Mesothelial cell of epicardium (in vitro differentiated cells): ENCODE measurements at regions not wholly inside any gene's neighbourhood (a gene's known extent, or its start where the extent isn't known, plus 50 kb on each side); places are given as distances from the start of the nearest gene placed in this dataset.
"Not testable (repeated sequence)": the region's sequence is repeated elsewhere in the genome, so short reads cannot be mapped to it uniquely, and the experiment has no call there.

ENCODE experiments used
- DNase-seq, 2 experiments: peaks; one replicate each; pipeline ENCODE4 v3.0.0; 2021; ENCODE audit warnings: low spot score in 2 of 2; ENCODE audit not compliant: unreplicated experiment in 2 of 2
- H3K27ac Mint-ChIP-seq: 2 replicates; pipeline ENCODE4 v1.8.0; 2021; ENCODE audit warnings: mixed read lengths
- H3K27me3 Mint-ChIP-seq: 2 replicates; pipeline ENCODE4 v1.8.0; 2021; ENCODE audit warnings: low read depth, mixed read lengths
- H3K36me3 Mint-ChIP-seq: 2 replicates; pipeline ENCODE4 v1.8.0; 2021; ENCODE audit warnings: mixed read lengths
- H3K4me1 Mint-ChIP-seq: 2 replicates; pipeline ENCODE4 v1.8.0; 2021; ENCODE audit warnings: mixed read lengths
- H3K4me3 Mint-ChIP-seq: 2 replicates; pipeline ENCODE4 v1.8.0; 2021; ENCODE audit warnings: mild to moderate bottlenecking, moderate library complexity, mixed read lengths
- H3K9me3 Mint-ChIP-seq: 2 replicates; pipeline ENCODE4 v1.8.0; 2021; ENCODE audit warnings: mixed read lengths
- CTCF ChIP-seq: fragments of 200-600 bp; sonication (generic); IDR thresholded peaks from one replicate; pipeline ENCODE4 v1.5.0; 2021; ENCODE audit warnings: antibody characterized with exemption; ENCODE audit not compliant: unreplicated experiment

- Mint-ChIP-seq H3K4me1 (peaks cover 23% of the 10 kb centered on the region), H3K27ac (no peak overlapping the region), H3K27me3 (no peaks in the 10 kb centered on the region), H3K4me3 (no peak overlapping the region), H3K36me3 (no peaks in the 10 kb centered on the region), H3K9me3 (no peaks in the 10 kb centered on the region)
- no peak for TF ChIP-seq CTCF
- DNase-seq = no peak
These were observed 68.0 kb upstream of the ARL8B start for GRCh38 chr3:5054098-5054497.

DNA sequence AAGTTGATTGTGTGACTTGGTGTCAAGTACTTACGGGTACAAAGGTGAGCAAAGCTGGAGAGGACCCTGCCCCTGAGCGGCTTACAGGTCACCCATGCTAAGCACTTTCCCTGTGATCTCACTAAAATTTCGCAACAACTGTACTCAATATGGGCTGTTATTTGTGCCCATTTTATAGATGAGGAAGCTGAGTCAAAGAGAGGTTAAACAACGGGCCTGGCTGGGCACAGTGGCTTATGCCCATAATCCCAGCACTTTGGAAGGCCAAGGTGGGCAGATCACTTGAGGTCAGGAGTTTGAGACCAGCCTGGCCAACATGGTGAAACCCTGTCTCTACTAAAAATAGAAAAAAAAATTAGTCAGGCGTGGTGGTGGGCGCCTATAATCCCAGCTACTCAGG, 67.5 kb upstream of the ARL8B start:
- not testable (repeated sequence) for H3K36me3 Mint-ChIP-seq, H3K9me3 Mint-ChIP-seq

DNA sequence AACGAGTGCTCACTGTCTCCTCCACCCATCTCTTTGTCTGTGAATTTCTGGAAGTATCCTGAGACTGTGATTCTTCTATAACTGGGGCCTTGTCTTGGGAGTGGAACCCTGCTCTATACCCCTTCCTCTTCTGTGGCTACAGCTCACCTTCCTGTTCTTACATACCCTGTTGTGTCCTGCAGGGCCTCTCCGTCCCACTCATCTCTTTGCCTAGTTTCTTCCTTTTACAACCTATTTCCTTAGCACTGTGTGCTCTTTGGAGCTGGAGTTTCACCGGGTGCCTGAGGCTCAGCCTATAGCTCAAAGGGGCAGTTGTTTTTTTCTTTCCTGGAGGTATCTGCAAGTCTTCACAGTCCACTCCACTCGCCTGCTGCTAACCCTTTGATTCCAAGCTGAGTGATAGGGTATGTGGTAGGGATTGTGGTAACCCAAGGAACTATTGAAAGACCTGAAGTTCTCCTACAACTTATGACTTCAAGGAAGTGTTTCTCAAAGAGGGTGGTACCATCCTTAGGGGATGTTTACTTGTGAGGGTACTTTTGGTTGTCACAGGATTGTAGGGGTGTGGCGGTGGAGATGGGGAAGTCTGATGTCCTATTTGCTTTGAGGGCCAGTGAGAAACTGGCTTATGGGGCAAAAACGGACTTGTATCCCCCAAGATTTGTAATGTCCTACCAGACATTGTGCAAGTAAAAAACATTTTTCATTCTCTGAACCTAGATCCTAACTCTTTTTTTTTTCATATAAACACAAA, 66.6 kb upstream of the ARL8B start:
- no peak for TF ChIP-seq CTCF
- Mint-ChIP-seq H3K27me3 (no peaks in the 10 kb centered on the region), H3K27ac (no peak overlapping the region), H3K36me3 (no peaks in the 10 kb centered on the region), H3K4me3 (no peak overlapping the region), H3K9me3 (no peaks in the 10 kb centered on the region), H3K4me1 (peaks cover 25% of the 10 kb centered on the region)
- DNase-seq = no peak

More for the DNA sequence above, 67.5 kb upstream of the ARL8B start:
- not testable (repeated sequence) for DNase-seq, H3K27ac Mint-ChIP-seq, H3K4me3 Mint-ChIP-seq, H3K27me3 Mint-ChIP-seq
- H3K4me1 Mint-ChIP-seq = peaks cover 23% of the 10 kb centered on the region

GRCh38 chr3:5056111-5056391, 66.0 kb upstream of the ARL8B start:
- Mint-ChIP-seq H3K36me3 (no peaks in the 10 kb centered on the region), H3K27me3 (no peaks in the 10 kb centered on the region), H3K4me3 (no peak overlapping the region), H3K27ac (no peak overlapping the region), H3K4me1 (peaks cover 25% of the 10 kb centered on the region), H3K9me3 (no peaks in the 10 kb centered on the region)
- TF ChIP-seq CTCF = no peak
- no peak for DNase-seq

DNA sequence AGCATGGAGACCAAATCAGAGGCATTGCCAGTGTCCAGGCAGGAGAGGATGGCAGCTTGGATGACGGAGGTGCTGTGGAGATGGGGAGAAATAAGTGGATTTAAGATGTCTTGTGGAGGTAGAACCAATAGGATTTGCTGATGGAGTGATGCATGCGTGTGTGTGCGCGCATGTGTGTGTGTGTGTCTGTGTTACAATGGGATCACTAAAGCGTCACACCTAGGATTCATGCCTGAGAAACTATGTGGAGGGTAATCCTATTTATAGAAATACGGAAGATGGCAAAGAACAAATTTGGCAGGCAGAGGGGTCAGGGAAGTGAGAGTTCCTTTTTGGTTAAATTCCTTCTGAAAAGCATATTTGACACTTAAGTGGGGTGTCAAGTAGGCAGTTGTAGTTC, 64.8 kb upstream of the ARL8B start:
- DNase-seq = no peak
- Mint-ChIP-seq H3K9me3 (no peaks in the 10 kb centered on the region), H3K27me3 (no peaks in the 10 kb centered on the region), H3K27ac (no peak overlapping the region), H3K36me3 (no peaks in the 10 kb centered on the region), H3K4me1 (peaks cover 25% of the 10 kb centered on the region), H3K4me3 (no peak overlapping the region)
- no peak for TF ChIP-seq CTCF

- Mint-ChIP-seq H3K4me3 (no peak overlapping the region), H3K27me3 (no peaks in the 10 kb centered on the region), H3K4me1 (peaks cover 22% of the 10 kb centered on the region), H3K9me3 (no peaks in the 10 kb centered on the region), H3K36me3 (no peaks in the 10 kb centered on the region), H3K27ac (no peak overlapping the region)
- TF ChIP-seq CTCF = peak; percentile 77
- peak in 1 of 2 experiments; percentile 68 for DNase-seq
These were observed 64.2 kb upstream of the ARL8B start for GRCh38 chr3:5057857-5058324.
